SK-N-SH (cell line): ENCODE measurements at regions not wholly inside any gene's neighbourhood (a gene's known extent, or its start where the extent isn't known, plus 50 kb on each side); places are given as distances from the start of the nearest gene placed in this dataset.
"Not testable (repeated sequence)": the region's sequence is repeated elsewhere in the genome, so short reads cannot be mapped to it uniquely, and the experiment has no call there.

Source experiments
- CTCF ChIA-PET: fragments of 300-600, 350-600 bp; formaldehyde crosslinking; extraction: SDS; loops from one replicate; lab custom pipeline; 2021; lab: Yijun Ruan, JAX
- POLR2A ChIA-PET: fragments of 350-600 bp; sonication (Branson Sonifier 250); formaldehyde crosslinking; extraction: SDS; loops from one replicate; lab custom pipeline; 2020; ENCODE audit warnings: antibody characterized with exemption, inconsistent platforms; lab: Yijun Ruan, JAX
- DNase-seq: peaks from one replicate; pipeline ENCODE4 v3.0.0; 2012
- H2AFZ ChIP-seq: fragments of 200-600 bp; sonication (generic); 2 replicates; pipeline ENCODE4 v1.8.1; 2016; ENCODE audit warnings: antibody characterized with exemption, mild to moderate bottlenecking, low read depth
- H3F3A ChIP-seq: fragments of 200-600 bp; sonication (generic); replicated peaks from 2 replicates; pipeline ENCODE3; 2016; ENCODE audit warnings: antibody characterized with exemption, mild to moderate bottlenecking; ENCODE audit not compliant: insufficient read depth
- H3K27ac ChIP-seq, 2 experiments: fragments of 200-500 bp in 1 of 2; fragments of 200-600 bp in 1 of 2; sonication (Bioruptor generic) in 1 of 2; sonication (generic), shearing (Covaris generic) in 1 of 2; 2 replicates each; pipeline versions ENCODE4 v1.5.1 to v1.6.1; 2014 to 2016; ENCODE audit warnings: low read depth in 2 of 2, inconsistent platforms in 1 of 2, low read length in 1 of 2, mild to moderate bottlenecking in 1 of 2, mixed read lengths in 1 of 2
- H3K27me3 ChIP-seq: fragments of 200-600 bp; sonication (generic), shearing (Covaris generic); 2 replicates; pipeline ENCODE4 v1.6.1; 2016; ENCODE audit warnings: mixed run types; ENCODE audit not compliant: insufficient read depth
- H3K36me3 ChIP-seq, 2 experiments: fragments of 200-500 bp in 1 of 2; fragments of 200-600 bp in 1 of 2; sonication (Bioruptor generic) in 1 of 2; sonication (generic) in 1 of 2; replicated peaks in 1 of 2; 2 replicates each; pipeline versions ENCODE3 to v1.5.1; 2014 to 2016; ENCODE audit warnings: low read length in 1 of 2, mild to moderate bottlenecking in 1 of 2; ENCODE audit not compliant: insufficient read depth in 2 of 2, control insufficient read depth in 1 of 2
- H3K4me1 ChIP-seq, 2 experiments: fragments of 200-500 bp in 1 of 2; fragments of 200-600 bp in 1 of 2; sonication (Bioruptor generic) in 1 of 2; sonication (generic), shearing (Covaris generic) in 1 of 2; 2 replicates each; pipeline versions ENCODE4 v1.5.1 to v1.6.1; 2014 to 2016; ENCODE audit warnings: low read depth in 1 of 2, low read length in 1 of 2, mixed run types in 1 of 2; ENCODE audit not compliant: insufficient read depth in 2 of 2, control insufficient read depth in 1 of 2
- H3K4me2 ChIP-seq: fragments of 200-600 bp; sonication (generic), shearing (Covaris generic); 2 replicates; pipeline ENCODE4 v1.6.1; 2017; ENCODE audit warnings: mixed run types
- H3K4me3 ChIP-seq, 2 experiments: fragments of 200-500 bp in 1 of 2; fragments of 200-600 bp in 1 of 2; sonication (Bioruptor generic) in 1 of 2; sonication (generic), shearing (Covaris generic) in 1 of 2; 2 replicates each; pipeline versions ENCODE4 v1.5.1 to v1.8.1; 2014 to 2016; ENCODE audit warnings: low read depth in 2 of 2, inconsistent platforms in 1 of 2, low read length in 1 of 2, mild to moderate bottlenecking in 1 of 2, mixed read lengths in 1 of 2, moderate library complexity in 1 of 2
- H3K79me2 ChIP-seq: fragments of 200-600 bp; sonication (generic); 2 replicates; pipeline ENCODE4 v1.8.1; 2017; ENCODE audit warnings: mild to moderate bottlenecking; ENCODE audit not compliant: insufficient read depth
- H3K9ac ChIP-seq: fragments of 200-600 bp; sonication (generic); 2 replicates; pipeline ENCODE4 v1.6.1; 2017; ENCODE audit warnings: mixed run types
- H3K9me2 ChIP-seq: fragments of 200-600 bp; sonication (generic); 2 replicates; pipeline ENCODE4 v1.6.1; 2017; ENCODE audit warnings: mixed run types
- H3K9me3 ChIP-seq: fragments of 200-600 bp; sonication (generic); 2 replicates; pipeline ENCODE4 v1.6.1; 2017; ENCODE audit warnings: mixed run types, mild to moderate bottlenecking, moderate library complexity
- H4K20me1 ChIP-seq: fragments of 200-600 bp; sonication (generic); 2 replicates; pipeline ENCODE4 v1.6.1; 2017; ENCODE audit warnings: mild to moderate bottlenecking, mixed run types; ENCODE audit not compliant: insufficient read depth
- ELF1 ChIP-seq: IDR thresholded peaks from 2 replicates; pipeline ENCODE4 v1.4.0; 2012
- EP300 ChIP-seq, 2 experiments: IDR thresholded peaks; 2 replicates each; pipeline versions ENCODE4 v1.4.0 to v1.6.1; 2012; ENCODE audit warnings: borderline replicate concordance in 1 of 2, low read depth in 1 of 2, low read length in 1 of 2
- EZH2phosphoT487 ChIP-seq: fragments of 200-600 bp; sonication (generic); IDR thresholded peaks from 2 replicates; pipeline ENCODE4 v1.6.1; 2017; ENCODE audit warnings: low read depth, mixed run types, mild to moderate bottlenecking, antibody characterized with exemption, moderate library complexity, borderline replicate concordance
- FOSL2 ChIP-seq: IDR thresholded peaks from 2 replicates; pipeline ENCODE4 v1.4.0; 2012; ENCODE audit warnings: low read depth, mild to moderate bottlenecking, moderate library complexity, borderline replicate concordance
- FOXJ3 ChIP-seq: sonication (generic); formaldehyde crosslinking; IDR thresholded peaks from 2 replicates; pipeline ENCODE4 v1.5.1; 2020; ENCODE audit warnings: mild to moderate bottlenecking, missing genetic modification reagents
- GABPA ChIP-seq: IDR thresholded peaks from 2 replicates; pipeline ENCODE4 v1.4.0; 2012; ENCODE audit warnings: low read depth, mild to moderate bottlenecking
- GATA2 ChIP-seq: sonication (generic); formaldehyde crosslinking; IDR thresholded peaks from 2 replicates; pipeline ENCODE4 v1.5.0; 2020; ENCODE audit warnings: mild to moderate bottlenecking, missing genetic modification reagents
- MAX ChIP-seq: IDR thresholded peaks from 2 replicates; pipeline ENCODE4 v1.4.0; 2012; ENCODE audit warnings: low read depth
- MEF2A ChIP-seq: IDR thresholded peaks from 2 replicates; pipeline ENCODE4 v1.4.0; 2012; ENCODE audit warnings: low read depth, borderline replicate concordance
- MXI1 ChIP-seq: IDR thresholded peaks from 2 replicates; pipeline ENCODE4 v1.6.1; 2012; ENCODE audit warnings: mild to moderate bottlenecking, low read depth, low read length, improper control_type of control experiment
- NFIC ChIP-seq: IDR thresholded peaks from 2 replicates; pipeline ENCODE4 v1.4.0; 2012; ENCODE audit warnings: borderline replicate concordance
- RCOR1 ChIP-seq: fragments of 150-350 bp; IDR thresholded peaks from 2 replicates; pipeline ENCODE4 v1.6.1; 2017; ENCODE audit warnings: antibody characterized with exemption, low read length
- REST ChIP-seq: IDR thresholded peaks from 2 replicates; pipeline ENCODE4 v1.6.1; 2012; ENCODE audit warnings: mild to moderate bottlenecking, low read depth, low read length, moderate library complexity
- SIN3A ChIP-seq: IDR thresholded peaks from 2 replicates; pipeline ENCODE4 v1.6.1; 2012; ENCODE audit warnings: low read depth, mild to moderate bottlenecking, low read length, moderate library complexity, borderline replicate concordance
- TAF1 ChIP-seq: IDR thresholded peaks from 2 replicates; pipeline ENCODE4 v1.6.1; 2012; ENCODE audit warnings: low read depth, mild to moderate bottlenecking, low read length, moderate library complexity, borderline replicate concordance
- TCF12 ChIP-seq: IDR thresholded peaks from 2 replicates; pipeline ENCODE4 v1.4.0; 2012
- TEAD4 ChIP-seq: IDR thresholded peaks from 2 replicates; pipeline ENCODE4 v1.4.0; 2012; ENCODE audit warnings: mild to moderate bottlenecking, borderline replicate concordance; ENCODE audit not compliant: insufficient read depth
- WGBS: methylation state at CpG from one replicate; pipeline ENCODE4 v1.1.6; 2017; ENCODE audit warnings: low lambda C conversion rate; 5-methylcytosine and 5-hydroxymethylcytosine counted together
- TF ChIP-seq, protein P1 (sequence below): IDR thresholded peaks from 2 replicates; pipeline ENCODE4 v1.4.0; 2012; ENCODE audit warnings: low read depth, borderline replicate concordance
- TF ChIP-seq, protein P2 (sequence below): fragments of 150-350 bp; IDR thresholded peaks from 2 replicates; pipeline ENCODE4 v1.6.1; 2016; ENCODE audit warnings: mild to moderate bottlenecking, low read depth, low read length
- TF ChIP-seq, protein P3 (sequence below): IDR thresholded peaks from 2 replicates; pipeline ENCODE4; 2012

DNA sequence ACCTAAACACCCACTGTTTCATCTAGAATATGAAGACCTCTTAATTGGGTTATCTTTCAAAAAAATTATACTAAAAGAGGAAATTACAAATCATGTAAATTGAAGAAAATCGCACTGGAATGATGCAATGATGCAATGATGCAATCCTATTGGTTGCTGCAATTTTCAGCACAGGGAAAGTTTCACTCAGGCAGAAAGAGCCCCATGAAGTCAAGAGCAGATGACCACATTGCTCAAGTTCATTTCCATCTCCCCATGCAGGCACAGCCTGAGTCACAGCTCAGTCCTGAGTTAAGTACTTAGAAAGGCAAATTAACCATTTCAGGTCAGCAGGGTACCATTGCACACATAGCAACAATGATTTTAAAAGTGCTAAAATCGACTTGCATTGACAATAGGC, 180.3 kb upstream of the MYO3A start:
- H2AFZ ChIP-seq: no peak overlapping the region
- H3K9me2 ChIP-seq: no peaks in the 10 kb centered on the region
- no peak overlapping the region for H3K9ac ChIP-seq
- no peak for DNase-seq
- H3K9me3 ChIP-seq: no peaks in the 10 kb centered on the region
- H3K27ac ChIP-seq: no peak overlapping the region
- no peaks in the 10 kb centered on the region for H3K27me3 ChIP-seq
- H3K4me3 ChIP-seq: no peak overlapping the region
- H3F3A ChIP-seq: no peaks in the 10 kb centered on the region
- H3K4me1 ChIP-seq: no peaks in the 10 kb centered on the region
- H3K4me2 ChIP-seq: no peak overlapping the region
- CTCF ChIA-PET: interaction anchor here (1.8 kb wide), 1 partner anchor 122 kb away, joined by 5 read pairs; no protein-coding TSS in a partner anchor
- H4K20me1 ChIP-seq: no peaks in the 10 kb centered on the region
- POLR2A ChIA-PET: no interaction called here
- no peaks in the 10 kb centered on the region for H3K79me2 ChIP-seq
- TF ChIP-seq EZH2phosphoT487 (no peak), TCF12 (no peak), TEAD4 (no peak), TAF1 (no peak), MAX (no peak), FOSL2 (no peak), MXI1 (no peak), EP300 (IDR thresholded peaks at IDR 0.05; ENCODE audit: borderline replicate concordance in 1 of 2, low read depth in 1 of 2, low read length in 1 of 2) (no peak), RCOR1 (no peak), SIN3A (no peak), ELF1 (no peak), REST (no peak), NFIC (no peak), GABPA (no peak), FOXJ3 (CRISPR knock-in tag) (no peak), MEF2A (no peak), GATA2 (CRISPR knock-in tag) (no peak)
- TF ChIP-seq, protein P1, sequence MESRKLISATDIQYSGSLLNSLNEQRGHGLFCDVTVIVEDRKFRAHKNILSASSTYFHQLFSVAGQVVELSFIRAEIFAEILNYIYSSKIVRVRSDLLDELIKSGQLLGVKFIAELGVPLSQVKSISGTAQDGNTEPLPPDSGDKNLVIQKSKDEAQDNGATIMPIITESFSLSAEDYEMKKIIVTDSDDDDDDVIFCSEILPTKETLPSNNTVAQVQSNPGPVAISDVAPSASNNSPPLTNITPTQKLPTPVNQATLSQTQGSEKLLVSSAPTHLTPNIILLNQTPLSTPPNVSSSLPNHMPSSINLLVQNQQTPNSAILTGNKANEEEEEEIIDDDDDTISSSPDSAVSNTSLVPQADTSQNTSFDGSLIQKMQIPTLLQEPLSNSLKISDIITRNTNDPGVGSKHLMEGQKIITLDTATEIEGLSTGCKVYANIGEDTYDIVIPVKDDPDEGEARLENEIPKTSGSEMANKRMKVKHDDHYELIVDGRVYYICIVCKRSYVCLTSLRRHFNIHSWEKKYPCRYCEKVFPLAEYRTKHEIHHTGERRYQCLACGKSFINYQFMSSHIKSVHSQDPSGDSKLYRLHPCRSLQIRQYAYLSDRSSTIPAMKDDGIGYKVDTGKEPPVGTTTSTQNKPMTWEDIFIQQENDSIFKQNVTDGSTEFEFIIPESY: no peak
- TF ChIP-seq, protein P2, sequence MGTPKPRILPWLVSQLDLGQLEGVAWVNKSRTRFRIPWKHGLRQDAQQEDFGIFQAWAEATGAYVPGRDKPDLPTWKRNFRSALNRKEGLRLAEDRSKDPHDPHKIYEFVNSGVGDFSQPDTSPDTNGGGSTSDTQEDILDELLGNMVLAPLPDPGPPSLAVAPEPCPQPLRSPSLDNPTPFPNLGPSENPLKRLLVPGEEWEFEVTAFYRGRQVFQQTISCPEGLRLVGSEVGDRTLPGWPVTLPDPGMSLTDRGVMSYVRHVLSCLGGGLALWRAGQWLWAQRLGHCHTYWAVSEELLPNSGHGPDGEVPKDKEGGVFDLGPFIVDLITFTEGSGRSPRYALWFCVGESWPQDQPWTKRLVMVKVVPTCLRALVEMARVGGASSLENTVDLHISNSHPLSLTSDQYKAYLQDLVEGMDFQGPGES: no peak
- TF ChIP-seq, protein P3, sequence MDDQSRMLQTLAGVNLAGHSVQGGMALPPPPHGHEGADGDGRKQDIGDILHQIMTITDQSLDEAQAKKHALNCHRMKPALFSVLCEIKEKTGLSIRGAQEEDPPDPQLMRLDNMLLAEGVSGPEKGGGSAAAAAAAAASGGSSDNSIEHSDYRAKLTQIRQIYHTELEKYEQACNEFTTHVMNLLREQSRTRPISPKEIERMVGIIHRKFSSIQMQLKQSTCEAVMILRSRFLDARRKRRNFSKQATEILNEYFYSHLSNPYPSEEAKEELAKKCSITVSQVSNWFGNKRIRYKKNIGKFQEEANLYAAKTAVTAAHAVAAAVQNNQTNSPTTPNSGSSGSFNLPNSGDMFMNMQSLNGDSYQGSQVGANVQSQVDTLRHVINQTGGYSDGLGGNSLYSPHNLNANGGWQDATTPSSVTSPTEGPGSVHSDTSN: no peak
- WGBS: 2% methylated on average over 2 of the region's 2 CpGs
- no peaks in the 10 kb centered on the region for H3K36me3 ChIP-seq

DNA sequence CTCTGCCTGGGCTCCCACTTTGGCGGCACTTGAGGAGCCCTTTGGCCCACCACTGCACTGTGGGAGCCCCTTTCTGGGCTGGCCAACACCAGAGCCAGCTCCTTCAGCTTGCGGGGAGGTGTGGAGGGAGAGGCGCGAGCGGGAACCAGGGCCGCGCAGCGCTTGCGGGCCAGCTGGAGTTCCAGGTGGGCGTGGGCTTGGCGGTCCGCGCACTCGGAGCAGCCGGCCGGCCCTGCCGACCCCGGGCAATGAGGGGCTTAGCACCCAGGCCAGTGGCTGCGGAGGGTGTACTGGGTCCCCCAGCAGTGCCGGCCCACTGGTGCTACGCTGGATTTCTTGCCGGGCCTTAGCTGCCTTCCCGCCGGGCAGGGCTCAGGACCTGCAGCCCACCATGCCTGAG, 178.2 kb upstream of the MYO3A start:
- H3K4me3 ChIP-seq, H3K4me2 ChIP-seq, H3K9me2 ChIP-seq, H3F3A ChIP-seq, H2AFZ ChIP-seq, H4K20me1 ChIP-seq, H3K36me3 ChIP-seq, H3K4me1 ChIP-seq, CTCF ChIA-PET, DNase-seq, H3K9ac ChIP-seq, H3K27ac ChIP-seq, H3K9me3 ChIP-seq, H3K27me3 ChIP-seq, H3K79me2 ChIP-seq, POLR2A ChIA-PET: not testable (repeated sequence)
- 95% methylated on average over 14 of the region's 24 CpGs for WGBS
